Left ventricle myocardium inferior (tissue), 1 donor: ENCODE measurements at regions not wholly inside any gene's neighbourhood (a gene's known extent, or its start where the extent isn't known, plus 50 kb on each side); places are given as distances from the start of the nearest gene placed in this dataset.

Source experiments
- DNase-seq: peaks from one replicate; pipeline ENCODE4 v3.0.0-alpha.2; 2020
- H3K27ac ChIP-seq: fragments of 200-600 bp; replicated peaks from 2 replicates; pipeline ENCODE4 v1.8.0; 2021
- H3K27me3 ChIP-seq: fragments of 200-600 bp; 2 replicates; pipeline ENCODE4 v1.8.0; 2021; ENCODE audit warnings: low read depth
- H3K36me3 ChIP-seq: fragments of 200-600 bp; 2 replicates; pipeline ENCODE4 v1.8.0; 2021
- H3K4me1 ChIP-seq: fragments of 200-600 bp; 2 replicates; pipeline ENCODE4 v1.8.0; 2021
- H3K4me3 ChIP-seq: fragments of 200-600 bp; 2 replicates; pipeline ENCODE4 v1.8.0; 2021; ENCODE audit warnings: mild to moderate bottlenecking, moderate library complexity
- H3K9me3 ChIP-seq: fragments of 200-600 bp; replicated peaks from 2 replicates; pipeline ENCODE4 v1.8.0; 2021
- intact Hi-C: fragments of 100-400 bp; cut with micrococcal nuclease; formaldehyde crosslinking; loops from one replicate; pipeline ENCODE4 v1.11.0; 2022
- TF ChIP-seq, protein P1 (sequence below): fragments of 200-600 bp; IDR thresholded peaks from 2 replicates; pipeline ENCODE4 v1.8.0; 2021; ENCODE audit warnings: antibody characterized with exemption, mild to moderate bottlenecking, borderline replicate concordance
- donor health status: DM: no; HTN: yes; CAD: no; lungs with severe emphysema.

DNA sequence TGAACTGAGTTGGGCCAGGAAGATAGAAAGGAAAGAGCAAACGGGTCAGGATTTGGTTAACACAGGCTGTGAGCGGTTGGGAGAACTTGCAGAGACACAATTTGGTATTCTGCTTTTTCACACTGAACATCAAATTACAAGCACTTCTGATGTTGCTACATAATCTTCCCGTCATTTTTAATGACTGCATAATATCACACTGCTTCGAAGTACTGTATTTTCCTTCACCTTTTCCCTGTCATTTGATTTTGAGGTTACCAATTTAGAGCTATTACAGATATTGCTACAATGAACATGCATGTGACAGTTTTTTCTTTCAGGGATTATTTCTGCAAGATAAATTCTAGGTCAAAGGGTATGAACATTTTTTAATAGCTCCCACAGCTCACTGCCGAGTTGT is 71.4 kb upstream of the CPEB4 start:
- H3K27ac ChIP-seq = no peak overlapping the region
- no peaks in the 10 kb centered on the region for H3K27me3 ChIP-seq
- no peaks in the 10 kb centered on the region for H3K36me3 ChIP-seq
- TF ChIP-seq, protein P1, sequence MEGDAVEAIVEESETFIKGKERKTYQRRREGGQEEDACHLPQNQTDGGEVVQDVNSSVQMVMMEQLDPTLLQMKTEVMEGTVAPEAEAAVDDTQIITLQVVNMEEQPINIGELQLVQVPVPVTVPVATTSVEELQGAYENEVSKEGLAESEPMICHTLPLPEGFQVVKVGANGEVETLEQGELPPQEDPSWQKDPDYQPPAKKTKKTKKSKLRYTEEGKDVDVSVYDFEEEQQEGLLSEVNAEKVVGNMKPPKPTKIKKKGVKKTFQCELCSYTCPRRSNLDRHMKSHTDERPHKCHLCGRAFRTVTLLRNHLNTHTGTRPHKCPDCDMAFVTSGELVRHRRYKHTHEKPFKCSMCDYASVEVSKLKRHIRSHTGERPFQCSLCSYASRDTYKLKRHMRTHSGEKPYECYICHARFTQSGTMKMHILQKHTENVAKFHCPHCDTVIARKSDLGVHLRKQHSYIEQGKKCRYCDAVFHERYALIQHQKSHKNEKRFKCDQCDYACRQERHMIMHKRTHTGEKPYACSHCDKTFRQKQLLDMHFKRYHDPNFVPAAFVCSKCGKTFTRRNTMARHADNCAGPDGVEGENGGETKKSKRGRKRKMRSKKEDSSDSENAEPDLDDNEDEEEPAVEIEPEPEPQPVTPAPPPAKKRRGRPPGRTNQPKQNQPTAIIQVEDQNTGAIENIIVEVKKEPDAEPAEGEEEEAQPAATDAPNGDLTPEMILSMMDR = no peak
- no peak overlapping the region for H3K4me3 ChIP-seq
- no peak for DNase-seq
- H3K4me1 ChIP-seq = peaks cover 9% of the 10 kb centered on the region
- intact Hi-C loops = no loop called here
- H3K9me3 ChIP-seq = peaks cover 12% of the 10 kb centered on the region

DNA sequence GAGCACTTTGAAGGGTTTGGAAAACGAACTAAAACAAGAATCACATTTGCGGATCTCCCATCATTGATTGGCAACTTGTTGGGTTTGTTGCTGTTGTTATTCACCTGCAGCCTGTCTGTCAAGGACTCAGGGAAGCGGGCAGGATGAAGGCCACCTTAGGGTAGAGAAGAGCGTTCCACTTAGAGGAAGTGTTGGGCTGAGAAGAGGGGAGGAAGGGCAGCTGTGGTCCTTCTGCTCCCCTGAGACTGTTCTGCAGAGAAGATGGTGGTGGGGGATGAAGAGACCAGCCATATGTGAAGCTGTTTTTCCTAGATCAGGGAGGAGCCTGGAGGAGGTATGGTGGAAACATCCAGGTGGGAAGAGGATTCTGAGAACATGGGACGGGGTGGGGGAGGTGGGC is 70.6 kb upstream of the CPEB4 start:
- DNase-seq = no peak
- no peaks in the 10 kb centered on the region for H3K36me3 ChIP-seq
- no peak overlapping the region for H3K27ac ChIP-seq
- intact Hi-C loops = no loop called here
- TF ChIP-seq, protein P1 = no peak
- peaks cover 9% of the 10 kb centered on the region for H3K4me1 ChIP-seq
- no peak overlapping the region for H3K4me3 ChIP-seq
- no peaks in the 10 kb centered on the region for H3K27me3 ChIP-seq
- peaks cover 12% of the 10 kb centered on the region for H3K9me3 ChIP-seq

DNA sequence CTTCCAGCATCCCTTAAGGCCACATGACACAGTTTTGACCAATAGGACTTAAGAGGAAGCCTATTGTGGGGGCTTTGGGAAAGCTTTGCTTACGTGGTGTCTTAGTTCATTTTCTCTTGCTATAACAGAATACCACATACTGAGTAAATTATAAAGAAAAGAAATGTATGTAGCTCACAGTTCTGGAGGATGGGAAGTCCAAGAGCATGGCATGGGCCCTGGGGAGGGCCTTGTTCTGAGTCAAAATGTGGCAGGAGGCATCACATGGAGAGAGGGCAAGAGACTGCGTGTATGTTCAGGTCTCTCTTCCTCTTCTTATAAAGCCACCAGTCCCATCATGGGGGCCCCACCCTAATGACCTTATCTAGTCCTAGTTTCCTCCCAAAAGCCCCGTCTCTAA is 68.6 kb upstream of the CPEB4 start:
- TF ChIP-seq, protein P1 = no peak
- H3K27me3 ChIP-seq = no peaks in the 10 kb centered on the region
- no peak for DNase-seq
- H3K4me1 ChIP-seq = peaks cover 15% of the 10 kb centered on the region
- no peak overlapping the region for H3K27ac ChIP-seq
- no peaks in the 10 kb centered on the region for H3K36me3 ChIP-seq
- intact Hi-C loops = no loop called here
- peaks cover 12% of the 10 kb centered on the region for H3K9me3 ChIP-seq
- H3K4me3 ChIP-seq = no peak overlapping the region

DNA sequence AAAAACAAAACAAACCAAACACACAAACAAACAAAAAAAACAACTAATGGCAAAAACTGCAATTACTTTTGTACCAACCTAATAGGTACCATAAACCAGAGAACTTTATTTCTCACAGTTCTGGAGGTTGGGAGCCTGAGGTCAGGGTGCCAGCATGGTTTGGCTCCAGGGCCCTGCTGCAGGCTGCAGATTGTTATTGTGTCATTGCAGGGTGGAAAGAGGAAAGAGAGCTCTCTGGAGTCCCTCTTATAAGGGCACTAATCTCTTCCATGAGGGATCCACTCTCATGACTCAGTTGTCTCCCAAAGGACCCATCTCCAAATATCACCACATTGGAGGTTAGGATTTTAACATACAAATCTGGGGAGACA is 64.9 kb upstream of the CPEB4 start:
- Histone ChIP-seq H3K27ac (no peak overlapping the region), H3K36me3 (no peaks in the 10 kb centered on the region), H3K9me3 (peaks cover 17% of the 10 kb centered on the region), H3K4me3 (no peak overlapping the region), H3K4me1 (peaks cover 25% of the 10 kb centered on the region), H3K27me3 (no peaks in the 10 kb centered on the region)
- intact Hi-C loops = no loop called here
- TF ChIP-seq, protein P1 = no peak
- DNase-seq = no peak

DNA sequence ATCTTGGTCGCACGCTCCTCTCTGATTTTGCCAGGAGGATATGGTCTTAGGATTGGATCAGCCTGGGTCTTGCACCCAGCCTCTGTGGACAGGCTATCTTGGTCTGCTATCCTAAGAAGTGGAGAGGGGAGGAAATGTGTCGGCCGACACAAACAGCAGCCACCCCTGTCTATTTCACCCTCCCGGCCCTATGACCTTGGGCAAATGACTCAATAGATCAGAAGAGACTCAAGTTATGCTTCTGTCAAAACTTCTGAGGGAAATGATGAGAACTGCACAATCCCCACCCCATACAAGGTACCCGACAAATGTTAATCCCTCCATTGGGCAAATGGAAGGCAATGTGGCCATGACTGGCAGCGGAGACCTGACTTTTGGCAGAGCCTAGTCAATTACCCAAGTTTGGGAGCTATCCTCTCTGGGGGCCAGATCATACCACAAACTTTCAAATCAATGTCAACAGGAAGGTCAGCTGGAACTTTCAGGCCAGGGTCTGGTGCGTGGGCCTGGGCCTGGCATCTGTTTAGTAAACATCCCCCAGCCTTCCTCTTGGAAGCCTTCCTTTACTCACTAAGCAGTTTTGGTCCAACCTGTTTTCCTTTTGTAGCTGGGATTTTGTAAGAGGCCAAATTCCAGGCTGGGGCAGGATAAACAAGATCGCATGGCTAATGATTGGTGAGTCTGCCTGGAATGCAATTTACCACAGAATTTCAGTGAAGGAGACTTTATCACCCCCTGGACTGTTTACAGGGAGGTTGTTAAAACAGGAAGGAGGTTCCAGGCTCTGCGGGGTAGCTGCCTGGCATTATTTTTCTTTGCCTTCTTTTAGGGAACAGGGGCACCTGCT is 64.2 kb upstream of the CPEB4 start:
- intact Hi-C loops = no loop called here
- TF ChIP-seq, protein P1 = no peak
- no peak overlapping the region for H3K27ac ChIP-seq

More for the DNA sequence above, 64.2 kb upstream of the CPEB4 start:
- Histone ChIP-seq H3K36me3 (no peaks in the 10 kb centered on the region), H3K4me1 (peaks cover 25% of the 10 kb centered on the region), H3K9me3 (peaks cover 16% of the 10 kb centered on the region), H3K27me3 (no peaks in the 10 kb centered on the region), H3K4me3 (no peak overlapping the region)
- DNase-seq = no peak
